Activated T-helper 1 cell treated with anti-CD3 and anti-CD28 coated beads, Interleukin-12 subunit alpha, Interleukin-12 subunit beta, Interleukin-2, Interleukin-4 antibody, amounts not matched to agents 30 ng/mL and 10 ng/mL and 1 ng/mL, durations not matched to agents 14 hours and 24 hours and 36 hours (primary cell): ENCODE measurements at regions not wholly inside any gene's neighbourhood (a gene's known extent, or its start where the extent isn't known, plus 50 kb on each side); places are given as distances from the start of the nearest gene placed in this dataset.

ENCODE experiments used
- DNase-seq: peaks from one replicate; pipeline ENCODE4 v3.0.0; 2021; ENCODE audit warnings: low spot score
- H3K27ac Mint-ChIP-seq: one replicate; pipeline ENCODE4 v1.8.0; 2021; ENCODE audit warnings: mild to moderate bottlenecking, mixed read lengths
- H3K27me3 Mint-ChIP-seq: one replicate; pipeline ENCODE4 v1.8.0; 2022; ENCODE audit warnings: mild to moderate bottlenecking, moderate library complexity, mixed read lengths; ENCODE audit not compliant: insufficient read depth
- H3K36me3 Mint-ChIP-seq: one replicate; pipeline ENCODE4 v1.8.0; 2021; ENCODE audit warnings: low read depth, mixed read lengths
- H3K4me1 Mint-ChIP-seq: one replicate; pipeline ENCODE4 v1.8.0; 2021; ENCODE audit warnings: low read depth, mixed read lengths
- H3K4me3 Mint-ChIP-seq: one replicate; pipeline ENCODE4 v1.8.0; 2021; ENCODE audit warnings: mild to moderate bottlenecking, moderate library complexity, mixed read lengths
- H3K9me3 Mint-ChIP-seq: one replicate; pipeline ENCODE4 v1.8.0; 2021; ENCODE audit warnings: mixed read lengths
- intact Hi-C: fragments of 100-400 bp; cut with micrococcal nuclease; formaldehyde crosslinking; loops from one replicate; pipeline ENCODE4 v1.15.1; 2024

DNA sequence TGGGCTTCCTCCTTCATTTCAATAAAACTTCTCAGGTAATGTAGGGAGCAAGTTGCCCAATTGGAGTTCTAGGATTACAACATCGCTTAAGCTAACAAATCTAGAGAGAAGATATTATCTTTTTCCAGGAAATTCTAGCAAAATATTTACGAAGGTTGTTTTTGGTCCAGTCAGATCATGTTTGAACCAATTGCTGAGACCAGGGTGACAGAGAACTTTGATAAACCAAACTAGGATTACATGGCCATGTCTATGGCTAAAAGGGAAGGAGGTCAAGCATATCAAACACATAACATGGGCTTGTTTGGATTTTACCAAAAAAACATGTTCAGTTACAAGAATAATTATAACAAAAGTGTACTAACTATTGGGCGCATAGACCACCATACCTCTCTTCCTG lies 442.4 kb upstream of the SGCG start:
- Mint-ChIP-seq H3K36me3 (no peaks in the 10 kb centered on the region), H3K9me3 (peaks cover 5% of the 10 kb centered on the region), H3K4me3 (no peak overlapping the region), H3K27me3 (no peaks in the 10 kb centered on the region), H3K27ac (no peak overlapping the region), H3K4me1 (no peaks in the 10 kb centered on the region)
- intact Hi-C loops: no loop called here
- no peak for DNase-seq

DNA sequence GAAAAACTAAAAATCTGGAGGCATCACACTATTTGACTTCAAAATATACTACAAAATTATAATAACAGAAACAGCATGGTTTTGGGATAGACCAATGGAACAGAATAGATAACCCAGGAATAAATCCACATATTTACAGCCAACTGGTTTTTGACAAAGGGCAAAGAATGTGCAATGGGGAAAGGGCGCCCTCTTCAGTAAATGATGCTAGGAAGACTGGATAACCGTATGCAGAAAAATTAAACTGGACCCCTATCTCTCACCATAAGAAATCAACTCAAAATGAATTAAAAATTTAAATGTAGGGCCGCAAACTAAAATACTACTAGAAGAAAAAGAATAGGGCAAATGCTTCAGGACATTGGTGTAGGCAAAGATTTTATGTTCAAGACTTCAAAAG lies 440.5 kb upstream of the SGCG start:
- Mint-ChIP-seq H3K36me3 (no peaks in the 10 kb centered on the region), H3K4me1 (no peaks in the 10 kb centered on the region), H3K4me3 (no peak overlapping the region), H3K27ac (no peak overlapping the region), H3K27me3 (no peaks in the 10 kb centered on the region), H3K9me3 (peaks cover 5% of the 10 kb centered on the region)
- intact Hi-C loops: loop anchor here (10.0 kb wide), 1 partner anchor 1105 kb away; no protein-coding TSS in a partner anchor
- DNase-seq: no peak

DNA sequence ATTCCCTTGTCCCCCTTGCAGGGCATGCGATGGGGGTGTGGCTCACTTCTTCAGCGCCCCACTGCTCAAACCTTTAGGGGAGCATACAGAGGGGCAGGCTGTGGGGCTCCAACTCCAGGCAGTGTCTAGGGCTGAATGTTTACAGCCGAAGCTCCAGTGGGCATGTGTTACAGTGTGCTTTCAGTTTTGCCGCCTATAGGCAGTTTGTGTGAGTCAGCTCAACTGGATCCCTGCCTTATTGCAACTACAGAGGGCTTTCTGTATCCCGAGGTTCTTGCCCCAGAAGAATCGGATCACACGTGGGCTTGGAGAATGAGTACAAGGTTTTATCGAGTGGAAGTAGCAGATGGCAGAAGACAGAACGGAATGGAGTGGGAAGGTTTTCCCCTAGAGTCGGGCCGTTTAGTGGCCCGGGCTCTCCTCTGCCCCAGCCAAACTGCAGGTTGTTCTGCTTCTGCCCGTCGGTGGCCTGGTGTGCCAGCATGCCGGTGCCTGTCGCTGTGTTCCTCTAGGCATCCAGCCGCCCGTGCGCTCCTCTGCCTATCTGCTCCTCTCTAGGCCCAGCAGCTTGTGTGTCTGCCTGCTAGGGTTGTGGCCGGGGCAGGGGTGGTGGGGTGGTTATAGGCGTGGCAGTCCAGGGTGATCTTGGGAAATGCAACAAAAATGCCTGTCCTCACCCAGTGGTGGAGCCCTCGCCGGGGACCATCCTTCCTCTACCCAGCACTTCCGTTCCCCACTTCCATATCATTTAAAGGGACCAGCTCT lies 435.9 kb upstream of the SGCG start:
- H3K4me3 Mint-ChIP-seq: no peak overlapping the region
- H3K27ac Mint-ChIP-seq: no peak overlapping the region
- intact Hi-C loops: loop anchor here (10.0 kb wide), 1 partner anchor 1110 kb away; no protein-coding TSS in a partner anchor
- H3K4me1 Mint-ChIP-seq: no peaks in the 10 kb centered on the region
- no peaks in the 10 kb centered on the region for H3K27me3 Mint-ChIP-seq
- DNase-seq: no peak
- H3K9me3 Mint-ChIP-seq: peaks cover 8% of the 10 kb centered on the region
- no peaks in the 10 kb centered on the region for H3K36me3 Mint-ChIP-seq

DNA sequence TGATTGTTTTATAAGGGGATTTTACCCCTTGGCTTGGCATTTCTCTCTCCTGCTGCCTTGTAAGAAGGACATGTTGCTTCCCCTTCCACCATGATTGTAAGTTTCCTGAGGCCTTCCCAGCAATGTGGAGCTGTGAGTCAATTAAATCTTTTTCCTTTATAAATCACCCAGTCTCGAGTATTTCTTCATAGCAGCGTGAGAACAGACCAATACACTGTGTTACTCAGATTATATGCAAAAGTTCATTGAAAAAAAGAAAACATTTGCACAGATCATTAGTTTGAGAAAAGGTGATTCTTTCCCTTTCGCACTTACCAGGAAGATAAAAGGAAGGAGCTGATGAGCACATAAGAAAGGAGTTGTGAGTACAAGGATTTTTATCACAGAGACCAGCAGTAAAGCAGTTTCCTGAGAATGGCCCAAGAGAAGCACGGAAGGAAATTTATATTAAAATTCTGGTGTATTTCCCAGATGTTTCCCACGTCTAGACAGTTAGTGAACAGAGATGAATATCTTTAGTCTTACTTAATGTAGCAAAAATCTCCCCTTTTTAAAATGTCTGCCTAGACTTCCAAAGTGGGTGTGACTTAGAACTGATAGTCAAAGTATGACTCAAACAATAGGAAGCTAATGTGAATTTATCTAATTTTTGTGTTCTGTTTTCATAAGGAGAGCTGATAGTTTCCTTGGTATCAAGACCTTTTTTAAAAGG lies 431.8 kb upstream of the SGCG start:
- no peaks in the 10 kb centered on the region for H3K4me1 Mint-ChIP-seq

DNA sequence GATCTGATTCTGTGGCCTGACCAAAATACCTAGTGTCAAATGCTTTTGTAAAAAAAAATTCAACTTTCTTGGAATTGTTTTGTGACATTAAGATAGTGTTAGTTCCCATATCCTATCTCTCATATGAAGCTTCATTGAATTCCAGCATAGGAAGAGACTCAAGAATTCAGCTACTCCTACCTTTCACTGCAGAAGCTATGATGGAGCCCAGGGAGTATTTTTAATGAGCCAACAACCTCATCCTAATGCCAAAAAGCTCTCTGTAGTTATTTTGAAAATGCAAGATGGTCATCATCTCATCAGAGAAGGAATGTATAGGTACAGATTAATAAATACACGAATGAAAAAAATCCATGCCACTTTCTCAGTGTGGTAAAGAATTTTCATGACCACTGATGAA lies 431.2 kb upstream of the SGCG start:
- DNase-seq: no peak
- Mint-ChIP-seq H3K4me1 (no peaks in the 10 kb centered on the region), H3K4me3 (no peak overlapping the region), H3K27me3 (peaks cover 2% of the 10 kb centered on the region), H3K27ac (no peak overlapping the region), H3K36me3 (no peaks in the 10 kb centered on the region), H3K9me3 (peaks cover 12% of the 10 kb centered on the region)
- intact Hi-C loops: loop anchor here (10.0 kb wide), 1 partner anchor 1115 kb away; no protein-coding TSS in a partner anchor

More for the DNA sequence above, 431.8 kb upstream of the SGCG start:
- no peak overlapping the region for H3K4me3 Mint-ChIP-seq
- no peaks in the 10 kb centered on the region for H3K36me3 Mint-ChIP-seq
- no peak overlapping the region for H3K27ac Mint-ChIP-seq
- peaks cover 2% of the 10 kb centered on the region for H3K27me3 Mint-ChIP-seq
- no peak for DNase-seq
- H3K9me3 Mint-ChIP-seq: peaks cover 12% of the 10 kb centered on the region
- intact Hi-C loops: loop anchor here (10.0 kb wide), 1 partner anchor 1114 kb away; no protein-coding TSS in a partner anchor

DNA sequence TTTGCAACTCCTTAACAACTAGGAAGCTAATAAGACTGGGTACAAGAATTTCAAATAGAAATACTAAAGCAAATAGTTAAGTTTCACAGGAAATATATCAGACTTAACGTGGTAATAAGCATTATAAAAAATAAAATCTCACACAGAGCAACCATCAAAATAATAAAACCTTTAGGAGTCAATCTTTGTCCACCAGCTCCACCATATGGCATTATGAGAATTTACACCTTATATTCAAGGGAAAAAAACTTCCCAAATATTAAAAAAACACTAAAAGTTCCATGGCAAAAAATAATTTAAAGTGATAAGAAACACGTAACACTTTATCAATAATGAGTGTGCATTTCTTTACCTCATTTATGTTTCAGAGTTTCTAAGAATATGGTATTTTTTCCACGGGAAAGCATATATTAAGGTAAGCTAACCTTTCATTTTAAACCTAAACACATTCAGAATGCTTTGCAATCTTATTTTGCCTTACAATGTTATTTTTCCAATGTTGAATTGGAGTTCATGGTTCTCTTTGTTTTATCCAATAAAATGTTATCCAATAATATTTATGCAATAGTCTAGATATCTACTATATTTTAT lies 423.2 kb upstream of the SGCG start:
- no peak overlapping the region for H3K4me3 Mint-ChIP-seq
- H3K27me3 Mint-ChIP-seq: peaks cover 2% of the 10 kb centered on the region
- no peak overlapping the region for H3K27ac Mint-ChIP-seq
- H3K4me1 Mint-ChIP-seq: no peaks in the 10 kb centered on the region
- peaks cover under 1% of the 10 kb centered on the region for H3K9me3 Mint-ChIP-seq
- no peak for DNase-seq
- intact Hi-C loops: no loop called here
- no peaks in the 10 kb centered on the region for H3K36me3 Mint-ChIP-seq

DNA sequence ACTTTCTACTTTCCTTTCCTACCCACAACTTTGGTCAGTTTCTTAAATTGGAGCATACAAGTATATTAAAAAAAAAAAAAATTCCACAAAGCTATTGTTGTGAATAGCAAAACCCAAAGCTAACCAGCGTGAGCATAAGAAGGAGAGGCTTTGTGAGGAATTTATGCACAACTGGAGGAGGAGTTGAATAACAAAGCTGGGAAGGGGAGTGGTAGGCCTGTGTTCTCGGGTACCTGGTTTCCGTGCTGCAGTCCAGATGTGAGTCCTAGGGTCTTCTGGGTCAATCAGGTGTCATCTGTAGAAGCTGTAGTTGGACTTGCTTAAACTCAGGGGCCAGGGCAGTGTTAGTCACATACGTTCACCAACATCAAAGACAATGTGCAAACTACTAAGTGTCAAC lies 422.5 kb upstream of the SGCG start:
- Mint-ChIP-seq H3K4me1 (no peaks in the 10 kb centered on the region), H3K9me3 (no peaks in the 10 kb centered on the region), H3K27ac (no peak overlapping the region), H3K36me3 (no peaks in the 10 kb centered on the region), H3K4me3 (no peak overlapping the region), H3K27me3 (no peaks in the 10 kb centered on the region)
- no peak for DNase-seq
- intact Hi-C loops: no loop called here

DNA sequence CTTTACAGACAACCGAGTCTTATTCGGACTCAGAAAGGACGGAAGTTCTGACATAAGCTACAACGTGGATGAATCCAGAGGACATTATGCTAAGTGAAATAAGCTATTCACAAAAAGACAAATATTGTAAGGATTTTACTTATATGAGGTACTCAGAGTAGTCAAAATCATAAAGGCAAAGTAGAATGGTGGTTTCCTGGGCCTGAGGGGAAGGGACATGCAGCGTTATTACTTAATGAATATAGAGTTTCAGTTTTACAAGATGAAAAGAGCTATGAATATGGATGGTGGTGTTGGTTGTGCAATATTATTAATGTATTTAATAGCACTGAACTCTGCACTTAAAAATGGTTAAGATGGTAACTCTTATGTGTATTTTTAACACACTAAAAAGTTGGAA lies 419.1 kb upstream of the SGCG start:
- intact Hi-C loops: no loop called here
- no peak for DNase-seq
- no peak overlapping the region for H3K4me3 Mint-ChIP-seq
- H3K27ac Mint-ChIP-seq: no peak overlapping the region
- H3K9me3 Mint-ChIP-seq: no peaks in the 10 kb centered on the region
- no peaks in the 10 kb centered on the region for H3K4me1 Mint-ChIP-seq
- no peaks in the 10 kb centered on the region for H3K36me3 Mint-ChIP-seq
- no peaks in the 10 kb centered on the region for H3K27me3 Mint-ChIP-seq

DNA sequence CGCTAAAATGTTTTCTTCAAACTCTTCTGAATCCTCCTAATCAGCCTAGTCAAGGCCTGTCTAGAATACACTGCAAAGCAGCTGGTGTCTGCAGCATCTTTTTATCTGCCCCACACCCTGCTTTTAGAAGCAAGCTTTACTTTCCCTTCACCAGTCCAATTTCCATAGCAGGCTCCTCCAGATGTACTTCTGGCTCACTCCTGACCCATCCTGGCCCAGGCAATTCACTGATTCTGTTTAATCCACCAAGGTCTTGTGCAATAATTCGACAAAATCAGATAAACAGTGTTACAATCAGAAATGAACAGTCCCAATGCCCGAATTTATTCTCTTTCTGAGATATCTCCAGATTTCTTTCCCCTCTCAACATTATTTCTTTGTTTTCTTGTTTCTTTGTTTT lies 415.2 kb upstream of the SGCG start:
- Mint-ChIP-seq H3K4me1 (no peaks in the 10 kb centered on the region), H3K36me3 (no peaks in the 10 kb centered on the region), H3K4me3 (no peak overlapping the region), H3K9me3 (no peaks in the 10 kb centered on the region), H3K27ac (no peak overlapping the region), H3K27me3 (no peaks in the 10 kb centered on the region)
- DNase-seq: no peak
- intact Hi-C loops: no loop called here

DNA sequence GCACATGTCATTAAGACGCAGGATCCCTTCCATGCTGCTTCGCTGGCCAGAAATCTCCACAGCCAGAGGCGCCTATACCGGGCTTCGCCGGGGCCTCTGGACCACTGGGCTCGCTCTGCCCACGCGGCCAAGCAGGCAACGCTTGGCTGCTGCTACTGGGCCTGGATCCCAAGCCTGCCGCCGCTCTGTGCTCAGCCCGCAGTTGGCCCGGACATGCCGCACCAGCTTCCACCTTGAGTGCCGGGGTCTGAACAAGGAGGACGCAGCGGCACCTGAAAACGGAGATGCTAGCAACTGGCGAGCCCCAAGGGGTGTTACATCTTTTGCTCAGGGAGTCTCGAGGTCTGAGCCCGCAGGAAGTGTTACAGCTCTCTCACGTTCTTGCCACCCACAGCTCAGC lies 409.9 kb upstream of the SGCG start:
- DNase-seq: no peak
- Mint-ChIP-seq H3K4me3 (no peak overlapping the region), H3K27ac (no peak overlapping the region), H3K36me3 (no peaks in the 10 kb centered on the region), H3K4me1 (no peaks in the 10 kb centered on the region), H3K9me3 (peaks cover 3% of the 10 kb centered on the region), H3K27me3 (no peaks in the 10 kb centered on the region)
- intact Hi-C loops: no loop called here

DNA sequence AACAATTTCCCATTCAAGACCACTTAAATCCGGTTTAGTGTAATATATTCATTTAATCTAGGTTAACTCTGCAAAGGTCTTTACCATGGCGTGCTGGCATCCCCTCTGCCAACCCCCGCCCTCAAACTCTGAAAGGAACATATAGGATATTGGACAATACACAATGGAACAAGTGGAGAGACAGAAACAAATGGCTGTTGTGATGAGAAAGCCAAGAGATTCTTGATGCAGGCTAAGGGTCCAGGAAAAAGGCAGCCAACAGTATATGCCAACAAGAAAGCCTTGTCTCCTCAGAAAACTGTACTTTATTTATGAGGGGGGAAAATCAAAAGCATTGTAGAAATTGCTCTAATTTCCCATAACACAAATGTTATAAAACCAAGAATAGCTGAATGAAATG lies 407.3 kb upstream of the SGCG start:
- intact Hi-C loops: no loop called here
- no peaks in the 10 kb centered on the region for H3K4me1 Mint-ChIP-seq
- no peaks in the 10 kb centered on the region for H3K36me3 Mint-ChIP-seq
- H3K27ac Mint-ChIP-seq: no peak overlapping the region
- peaks cover 5% of the 10 kb centered on the region for H3K9me3 Mint-ChIP-seq
- DNase-seq: no peak
- no peaks in the 10 kb centered on the region for H3K27me3 Mint-ChIP-seq
- no peak overlapping the region for H3K4me3 Mint-ChIP-seq

DNA sequence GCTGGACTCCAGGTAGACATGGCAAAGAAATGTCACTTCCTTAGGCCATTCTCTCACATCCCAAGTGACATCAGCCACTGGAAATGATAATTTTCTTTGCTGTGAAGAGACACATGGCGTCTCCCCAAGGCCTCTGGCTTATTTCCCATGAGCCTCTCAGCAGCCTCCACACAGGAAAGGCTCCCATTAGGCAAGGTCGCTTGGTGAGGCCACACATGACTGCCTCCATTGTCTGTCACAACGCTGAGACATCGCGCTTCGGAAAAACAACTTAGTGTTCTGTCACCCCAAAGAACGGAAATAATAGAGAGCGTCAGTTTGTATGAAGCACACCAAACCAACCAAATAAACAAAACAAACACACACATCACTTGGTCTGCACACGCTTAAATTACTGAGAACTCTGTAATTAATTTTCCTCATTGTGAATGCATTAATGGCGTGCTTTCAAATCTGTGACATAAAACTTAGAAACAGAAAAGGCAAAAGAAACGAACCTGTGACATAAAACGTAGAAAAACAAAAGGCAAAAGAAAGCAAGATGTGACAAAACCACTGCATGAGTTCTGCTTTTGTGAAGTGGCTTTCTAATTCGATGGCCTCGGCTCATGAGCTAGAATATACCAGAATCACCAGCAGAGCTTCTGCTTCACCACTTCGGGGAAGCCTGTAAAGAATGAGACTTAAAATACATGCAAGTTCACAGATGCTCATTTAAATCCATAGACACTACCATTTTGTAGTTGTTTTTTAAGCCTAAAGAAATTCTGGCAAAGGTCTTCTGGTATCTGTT lies 404.2 kb upstream of the SGCG start:
- Mint-ChIP-seq H3K4me3 (no peak overlapping the region), H3K9me3 (peaks cover 5% of the 10 kb centered on the region), H3K36me3 (no peaks in the 10 kb centered on the region), H3K4me1 (no peaks in the 10 kb centered on the region), H3K27me3 (no peaks in the 10 kb centered on the region), H3K27ac (no peak overlapping the region)
- intact Hi-C loops: no loop called here
- no peak for DNase-seq
